Effector CD8-positive, alpha-beta T cell (primary cell): ENCODE measurements at regions not wholly inside any gene's neighbourhood (a gene's known extent, or its start where the extent isn't known, plus 50 kb on each side); places are given as distances from the start of the nearest gene placed in this dataset.
"Not testable (repeated sequence)": the region's sequence is repeated elsewhere in the genome, so short reads cannot be mapped to it uniquely, and the experiment has no call there.

Experiments used
- DNase-seq: peaks from one replicate; lab custom pipeline; 2025; lab: John Stamatoyannopoulos, UW

DNA sequence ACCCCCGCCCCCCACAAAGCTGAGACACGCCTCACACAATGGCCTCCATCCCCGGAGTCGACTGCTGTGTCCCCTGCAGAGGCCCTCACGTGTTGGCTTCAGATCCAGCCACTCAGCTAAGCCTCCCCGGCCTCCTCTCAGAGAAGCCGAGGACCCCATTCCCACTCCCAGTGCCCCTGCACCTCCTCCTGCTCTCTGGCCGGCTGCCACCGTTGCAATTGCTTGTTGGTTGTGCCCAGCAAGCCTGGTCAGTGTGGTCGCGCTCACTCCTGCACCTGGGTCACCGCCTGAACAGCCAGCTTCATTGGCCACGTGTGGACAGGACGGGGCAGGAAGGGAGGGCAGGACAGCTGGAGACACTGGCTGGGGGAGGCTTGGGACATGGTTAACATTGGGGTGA lies 191.5 kb upstream of the SALL3 start:
- DNase-seq: no peak

DNA sequence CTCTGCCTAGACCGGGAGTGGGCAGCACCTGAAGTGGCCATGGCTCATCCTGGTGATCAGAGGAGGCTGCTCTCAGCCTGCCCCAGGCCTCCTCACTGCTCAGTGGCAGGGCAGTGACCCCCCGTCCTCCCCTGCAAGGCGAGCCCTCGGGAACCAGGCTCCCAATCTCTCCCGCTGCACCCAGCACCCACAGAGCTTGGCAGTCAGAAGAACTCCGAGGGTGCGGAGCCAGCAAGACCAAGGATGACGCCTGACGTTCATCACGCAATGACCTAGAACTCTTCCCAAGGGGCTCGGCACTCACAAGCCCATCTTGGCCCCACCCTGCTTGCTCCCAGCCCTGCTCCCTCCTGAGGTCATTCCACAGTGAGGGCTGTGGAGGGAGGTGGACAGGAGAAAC lies 189.8 kb upstream of the SALL3 start:
- DNase-seq: no peak

DNA sequence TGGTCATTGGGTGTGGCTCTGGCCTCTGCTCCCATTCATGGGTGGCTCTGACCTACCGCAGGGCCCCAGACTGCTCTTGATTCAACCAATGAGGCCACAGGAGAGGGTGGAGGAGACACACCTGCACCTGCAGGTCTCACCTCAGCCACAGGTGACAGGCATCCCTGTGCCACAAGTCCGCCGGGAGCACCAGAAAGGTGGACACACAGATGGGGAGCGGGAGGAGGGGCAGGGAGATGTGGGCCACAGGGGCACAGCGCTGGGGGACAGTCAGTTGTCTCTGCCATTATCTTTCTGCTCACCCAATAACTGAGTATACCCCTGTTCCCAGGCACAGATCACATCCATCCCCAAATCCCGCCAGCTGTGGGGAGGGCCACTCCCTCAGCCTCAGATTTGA lies 189.1 kb upstream of the SALL3 start:
- no peak for DNase-seq

DNA sequence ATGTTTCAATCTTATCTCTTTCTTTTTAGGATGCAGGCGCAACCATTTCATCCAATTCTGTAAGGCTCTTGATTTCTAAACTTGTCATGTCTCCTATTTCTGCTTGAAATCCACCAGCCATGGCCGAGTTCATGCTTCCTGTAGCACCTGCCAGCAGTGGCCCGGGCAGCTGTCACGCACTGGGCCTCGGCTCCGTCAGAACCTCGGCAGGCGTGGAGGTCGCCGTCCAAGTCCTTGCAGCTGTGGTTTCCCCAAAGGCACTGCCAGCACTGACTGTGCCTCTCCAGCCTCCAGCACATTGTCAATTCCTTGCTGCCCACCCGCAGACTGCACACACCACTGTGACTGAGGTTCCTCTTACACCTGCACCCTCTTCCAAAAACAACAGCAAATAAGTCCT lies 188.7 kb upstream of the SALL3 start:
- no peak for DNase-seq

DNA sequence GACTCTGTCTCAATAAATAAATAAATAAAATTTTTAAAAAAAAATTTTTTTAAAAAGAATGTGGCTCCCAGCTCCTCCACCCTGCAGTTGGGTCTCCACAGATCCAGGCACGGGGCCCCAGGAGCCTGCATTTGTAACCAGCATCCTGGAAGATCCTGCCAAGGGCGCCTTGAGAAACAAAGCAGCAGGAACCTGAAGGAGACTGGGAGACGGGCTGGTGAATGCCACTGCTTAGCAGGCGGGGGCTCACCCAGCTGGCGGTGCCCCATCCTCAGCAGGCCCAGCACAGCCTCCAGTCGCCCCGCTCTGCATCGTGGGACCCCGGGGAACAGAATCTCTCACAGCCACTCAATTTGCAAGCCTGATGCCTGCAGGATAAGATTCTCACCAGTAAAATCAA lies 187.5 kb upstream of the SALL3 start:
- DNase-seq: no peak

DNA sequence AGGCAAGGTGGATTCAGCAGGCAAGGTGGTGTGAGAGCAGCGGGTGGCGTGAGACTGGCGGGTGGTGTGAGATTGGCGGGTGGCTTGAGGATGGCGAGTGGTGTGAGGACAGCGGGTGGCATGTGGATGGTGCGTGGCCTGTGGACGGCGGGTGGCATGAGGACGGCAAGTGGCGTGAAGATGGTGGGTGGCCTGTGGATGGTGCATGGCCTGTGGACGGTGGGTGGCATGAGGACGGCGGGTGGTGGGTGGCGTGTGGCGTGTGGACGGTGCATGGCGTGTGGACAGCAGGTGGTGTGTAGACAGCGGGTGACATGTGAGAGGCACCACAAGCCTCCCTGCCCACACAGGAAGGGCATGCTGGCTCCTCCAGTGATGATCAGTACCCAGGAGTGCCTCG lies 186.9 kb upstream of the SALL3 start:
- no peak for DNase-seq

DNA sequence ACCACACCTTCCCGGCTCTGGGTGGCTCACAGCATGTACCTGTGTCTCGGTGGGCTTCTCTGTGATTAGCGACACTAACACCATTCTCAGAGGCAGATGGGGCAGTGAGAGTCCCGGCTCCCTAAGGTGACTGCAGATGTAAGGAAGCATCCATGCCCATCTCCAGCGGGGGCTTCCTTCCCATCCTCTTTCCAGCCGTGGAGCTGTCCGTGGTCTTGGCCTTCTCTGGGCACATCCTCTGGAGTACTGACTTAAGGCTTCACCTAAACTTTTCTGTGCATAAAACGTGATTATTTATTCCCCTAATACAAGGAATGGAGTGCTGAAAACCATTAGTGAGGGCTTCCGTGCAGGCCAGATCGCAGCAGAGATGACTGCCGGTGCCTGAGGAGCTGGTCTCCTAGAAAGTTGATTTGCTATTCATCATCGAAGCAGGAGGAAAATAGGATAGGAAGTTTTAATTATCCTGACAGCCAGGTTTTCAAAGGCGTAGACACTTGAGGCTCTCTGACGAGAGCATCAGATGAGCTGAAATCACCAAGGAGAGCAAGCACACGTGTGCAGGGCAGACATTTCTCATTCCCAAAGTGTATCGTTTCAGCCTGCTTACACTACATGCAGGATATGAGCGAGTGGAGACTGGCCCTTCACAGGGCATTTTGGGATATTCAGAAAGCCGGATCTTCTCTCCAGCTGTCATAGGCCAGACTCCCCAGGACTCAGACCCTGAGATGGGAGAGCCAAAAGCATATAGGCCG lies 186.1 kb upstream of the SALL3 start:
- no peak for DNase-seq

DNA sequence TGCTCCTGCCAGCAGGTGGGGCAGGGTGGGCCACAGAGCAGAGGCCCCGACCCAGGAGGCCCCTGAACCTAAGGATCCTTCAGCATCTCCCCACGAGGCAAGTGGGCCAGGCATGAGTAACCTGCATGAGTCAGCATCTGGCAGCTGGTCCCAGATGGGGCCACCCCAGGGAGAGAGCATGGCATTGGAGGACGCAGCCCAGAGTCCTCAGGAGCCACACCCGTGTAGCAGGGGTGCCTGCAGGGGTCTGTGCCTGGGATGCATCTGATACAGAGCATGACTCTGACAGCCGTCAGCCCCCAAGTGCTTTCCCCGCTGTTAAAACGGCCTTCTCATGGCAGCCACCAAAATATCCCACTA lies 185.6 kb upstream of the SALL3 start:
- DNase-seq: no peak

DNA sequence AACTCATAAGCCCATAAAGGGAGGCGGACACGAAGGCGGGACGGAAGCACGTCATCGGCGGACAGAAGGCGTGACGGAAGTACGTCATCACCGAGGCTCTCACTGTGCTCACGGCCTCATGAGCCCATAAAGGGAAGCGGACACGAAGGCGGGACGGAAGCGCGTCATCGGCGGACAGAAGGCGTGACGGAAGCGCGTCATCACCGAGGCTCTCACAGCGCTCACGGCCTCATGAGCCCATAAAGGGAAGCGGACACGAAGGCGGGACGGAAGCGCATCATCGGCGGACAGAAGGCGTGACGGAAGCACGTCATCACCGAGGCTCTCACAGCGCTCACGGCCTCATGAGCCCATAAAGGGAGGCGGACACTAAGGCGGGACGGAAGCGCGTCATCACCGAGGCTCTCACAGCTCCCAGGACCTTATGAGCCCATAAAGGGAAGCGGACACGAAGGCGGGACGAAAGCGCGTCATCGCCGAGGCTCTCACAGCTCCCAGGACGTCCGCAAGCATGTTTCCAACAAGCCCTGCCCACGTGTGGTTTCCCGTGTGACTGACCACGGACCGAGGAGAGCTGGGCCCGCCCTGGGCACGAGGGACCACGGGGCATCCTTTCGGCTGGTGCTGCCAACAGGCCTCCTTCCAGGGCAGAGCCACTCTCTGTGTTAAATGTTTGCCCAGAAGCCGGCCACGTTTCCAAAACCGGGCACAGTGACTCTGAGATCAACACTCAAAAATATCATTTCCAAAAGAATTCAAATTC lies 182.7 kb upstream of the SALL3 start:
- no peak for DNase-seq

DNA sequence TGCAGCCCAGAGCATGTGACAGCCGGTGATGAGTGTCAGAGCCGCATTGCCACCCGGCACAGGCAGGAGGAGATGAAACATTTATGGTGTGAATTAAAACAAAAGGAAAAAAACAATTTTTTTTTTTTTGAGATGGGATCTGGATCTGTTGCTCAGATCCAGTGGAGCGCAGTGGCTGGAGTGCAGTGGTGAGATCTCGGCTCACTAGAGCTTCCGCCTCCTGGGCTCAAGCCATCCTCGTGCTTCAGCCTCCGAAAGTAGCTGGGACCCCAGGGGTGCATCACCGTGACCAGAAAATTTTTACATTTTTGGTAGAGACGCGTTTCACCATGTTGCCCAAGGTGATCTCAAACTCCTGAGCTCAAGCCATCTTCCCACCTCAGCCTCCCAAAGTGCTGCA lies 182.1 kb upstream of the SALL3 start:
- DNase-seq: no peak

DNA sequence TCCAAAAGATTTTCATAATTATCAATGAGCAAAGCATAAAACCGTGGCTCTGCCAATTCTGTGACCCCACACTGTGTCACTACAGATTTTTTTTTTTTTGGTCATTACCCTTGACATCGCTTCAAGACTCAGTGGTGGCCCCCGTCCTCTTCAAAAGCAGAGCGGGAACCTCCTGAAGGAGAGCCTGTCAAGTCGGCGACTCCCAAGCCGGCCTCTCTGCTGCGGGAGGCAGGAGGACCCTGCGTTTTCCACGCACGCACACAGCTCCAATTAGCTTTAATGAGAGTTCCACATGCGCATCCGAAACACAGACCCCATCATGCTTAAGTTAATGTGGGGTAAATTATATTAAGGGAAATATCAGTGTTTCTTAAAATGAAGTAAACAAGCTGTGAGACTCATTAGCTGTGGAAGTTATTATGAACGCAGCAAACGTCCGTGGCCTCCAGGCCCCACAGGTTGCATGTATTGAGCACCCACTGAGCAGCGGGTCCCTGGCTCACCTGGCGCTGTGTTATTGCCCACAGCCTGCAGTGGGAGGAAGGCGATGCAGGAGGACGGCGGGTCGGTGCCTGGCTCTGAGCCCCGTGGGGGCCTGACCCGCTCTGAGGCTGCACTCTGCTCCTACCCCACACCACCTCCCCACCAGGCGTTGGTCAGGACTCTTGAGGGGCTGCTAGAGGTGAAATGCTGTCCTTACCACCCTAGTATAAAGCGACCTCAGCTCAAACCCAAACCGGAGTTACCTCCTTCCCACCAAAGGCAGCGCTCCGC lies 181.0 kb upstream of the SALL3 start:
- DNase-seq: no peak

DNA sequence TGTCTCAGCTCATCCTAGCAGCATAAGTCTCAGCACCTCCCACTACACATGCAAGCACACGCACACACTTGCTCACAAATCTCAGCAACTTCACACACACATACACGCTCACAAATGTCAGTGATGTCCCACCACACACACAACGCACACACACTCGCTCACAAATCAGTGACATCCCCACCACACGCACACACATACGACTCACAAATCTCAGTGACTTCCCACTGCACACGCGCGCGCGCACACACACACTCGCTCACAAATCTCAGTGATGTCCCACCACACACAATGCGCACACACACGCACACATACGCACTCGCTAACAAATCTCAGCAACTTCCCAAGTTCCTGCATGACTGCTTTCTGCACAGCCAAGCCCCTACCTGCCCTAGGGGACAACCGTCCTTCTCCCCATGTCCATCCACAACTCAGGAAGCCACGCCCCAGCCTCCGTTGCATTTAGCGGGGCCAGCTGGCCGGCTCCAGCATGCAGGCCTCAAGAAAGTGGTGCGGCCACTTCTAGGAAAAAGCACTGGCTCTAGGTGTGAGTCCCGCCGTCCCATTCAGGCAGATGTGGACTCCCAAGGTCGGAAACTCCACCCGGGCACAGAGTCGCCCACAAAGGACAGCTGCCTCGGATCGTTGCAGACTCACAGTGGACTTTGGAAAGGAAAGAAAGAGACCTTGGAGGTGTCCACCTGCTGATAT lies 180.1 kb upstream of the SALL3 start:
- DNase-seq: no peak

DNA sequence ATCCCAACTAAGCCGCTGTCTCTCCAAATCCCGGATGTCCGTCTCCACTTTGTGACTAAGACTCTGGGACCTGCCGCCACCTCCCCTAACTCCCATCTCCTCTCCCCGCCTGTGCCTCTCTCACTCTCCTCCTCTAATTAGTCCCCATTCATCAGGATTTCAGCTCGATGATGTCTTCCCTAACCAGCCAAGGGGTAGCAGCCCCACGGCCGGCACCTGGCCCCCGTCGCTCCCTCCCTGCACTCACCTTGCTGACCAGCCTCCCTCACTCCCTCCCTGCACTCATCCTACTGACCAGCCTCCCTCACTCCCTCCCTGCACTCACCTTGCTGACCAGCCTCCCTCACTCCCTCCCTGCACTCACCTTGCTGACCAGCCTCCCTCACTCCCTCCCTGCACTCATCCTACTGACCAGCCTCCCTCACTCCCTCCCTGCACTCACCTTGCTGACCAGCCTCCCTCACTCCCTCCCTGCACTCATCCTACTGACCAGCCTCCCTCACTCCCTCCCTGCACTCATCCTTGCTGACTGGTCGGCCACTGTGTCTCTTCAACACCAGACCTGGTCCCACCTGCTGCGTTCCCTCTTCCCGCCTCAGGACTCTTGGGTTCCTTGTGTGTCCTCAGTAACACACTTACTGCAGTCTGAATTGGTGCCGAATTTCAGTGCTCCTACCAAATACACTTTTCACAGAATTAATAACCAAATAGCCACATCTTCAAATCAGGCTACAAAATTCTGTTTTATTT lies 179.3 kb upstream of the SALL3 start:
- DNase-seq: not testable (repeated sequence)

DNA sequence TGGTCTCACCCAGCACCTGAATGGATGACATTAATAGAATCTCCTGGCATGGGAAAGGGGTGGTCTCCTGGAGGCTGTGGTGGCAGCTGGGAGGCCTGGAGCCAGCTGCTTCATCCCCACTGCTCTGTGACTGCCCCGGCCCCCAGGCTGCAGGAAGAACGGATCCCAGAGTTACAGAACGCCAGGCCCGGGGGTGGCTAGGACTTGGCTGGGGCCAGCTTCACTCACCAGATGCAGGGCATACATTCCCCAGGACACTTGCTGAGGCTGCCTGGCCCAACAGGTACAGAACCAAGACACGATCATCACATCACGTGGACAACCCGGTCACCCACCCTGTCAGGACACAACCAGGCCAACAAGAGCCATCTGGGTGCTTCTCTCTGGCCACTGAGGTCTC lies 178.6 kb upstream of the SALL3 start:
- no peak for DNase-seq

DNA sequence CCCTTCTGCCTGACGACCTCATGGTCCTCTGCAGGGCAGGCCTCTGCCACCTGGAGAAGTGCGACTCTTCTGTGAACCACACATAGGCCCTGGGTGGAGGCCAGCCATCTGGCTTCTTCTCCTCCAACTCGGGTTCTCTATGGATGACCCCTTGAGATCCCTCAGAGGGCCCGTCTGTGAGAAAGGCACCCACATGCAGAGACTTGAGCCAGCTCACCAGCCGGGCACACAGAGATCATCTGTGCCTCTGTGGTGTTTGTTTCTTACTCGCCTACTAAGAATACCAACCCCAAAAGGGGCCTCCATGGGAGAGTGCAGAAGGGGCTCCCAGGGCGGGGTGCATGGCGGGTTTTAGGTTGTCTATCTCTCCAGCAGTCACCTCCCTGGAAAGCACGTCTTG lies 176.5 kb upstream of the SALL3 start:
- no peak for DNase-seq

DNA sequence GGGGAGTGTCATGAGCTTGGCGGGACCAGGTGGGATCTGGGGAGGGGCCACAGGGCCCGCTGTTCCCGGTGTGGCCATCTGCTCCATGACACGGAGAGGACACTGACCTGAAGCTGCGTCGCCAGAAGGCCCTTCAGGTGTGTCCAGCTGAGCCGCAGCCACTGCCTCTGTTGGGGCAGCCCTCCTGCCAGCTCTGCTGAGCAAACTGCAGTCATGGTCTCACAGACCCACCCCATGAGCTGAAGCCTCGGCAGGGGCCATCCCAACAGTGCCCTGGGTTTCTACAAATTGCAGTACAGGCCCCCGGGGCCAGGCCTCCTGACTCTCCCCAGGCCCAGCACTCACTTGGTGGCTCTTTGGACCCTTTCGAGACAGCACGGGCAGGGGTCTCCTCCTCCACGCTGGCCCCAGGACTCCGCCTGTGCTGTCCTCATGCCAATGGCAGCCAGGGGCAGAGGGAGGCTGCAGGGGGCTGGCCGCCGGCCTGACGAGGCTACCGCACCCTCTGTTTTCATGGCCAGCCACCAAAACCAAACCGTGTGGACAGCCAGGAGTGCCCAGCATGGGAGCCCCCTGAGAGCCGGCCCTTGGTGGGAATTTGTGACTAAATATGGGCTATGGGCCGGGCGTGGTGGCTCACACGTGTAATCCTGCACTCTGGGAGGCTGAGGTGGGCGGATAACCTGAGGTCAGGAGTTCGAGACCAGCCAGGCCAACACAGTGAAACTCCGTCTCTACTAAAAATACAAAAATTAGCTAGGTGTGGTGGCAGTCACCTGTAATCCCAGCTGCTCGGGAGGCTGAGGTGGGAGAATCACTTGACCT lies 175.2 kb upstream of the SALL3 start:
- no peak for DNase-seq

DNA sequence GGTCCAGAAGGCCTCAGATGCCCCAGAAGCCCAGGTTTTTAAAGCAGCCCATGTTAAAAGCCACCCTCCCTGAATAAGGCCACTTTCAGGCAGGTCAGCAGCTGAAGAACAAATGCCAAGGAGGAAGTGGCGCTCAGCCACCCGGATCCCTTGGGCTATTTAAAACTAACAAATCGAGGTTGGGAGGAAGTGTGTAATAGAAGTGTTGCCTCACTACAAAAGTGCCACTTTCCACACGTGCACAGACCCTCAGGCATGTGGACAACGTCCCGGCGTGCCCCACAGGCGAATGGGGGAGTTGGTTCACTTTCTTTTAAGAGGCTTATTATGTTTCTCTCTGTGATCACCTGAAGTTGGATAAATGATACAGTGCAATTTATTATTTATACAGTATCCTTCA lies 173.8 kb upstream of the SALL3 start:
- DNase-seq: no peak

DNA sequence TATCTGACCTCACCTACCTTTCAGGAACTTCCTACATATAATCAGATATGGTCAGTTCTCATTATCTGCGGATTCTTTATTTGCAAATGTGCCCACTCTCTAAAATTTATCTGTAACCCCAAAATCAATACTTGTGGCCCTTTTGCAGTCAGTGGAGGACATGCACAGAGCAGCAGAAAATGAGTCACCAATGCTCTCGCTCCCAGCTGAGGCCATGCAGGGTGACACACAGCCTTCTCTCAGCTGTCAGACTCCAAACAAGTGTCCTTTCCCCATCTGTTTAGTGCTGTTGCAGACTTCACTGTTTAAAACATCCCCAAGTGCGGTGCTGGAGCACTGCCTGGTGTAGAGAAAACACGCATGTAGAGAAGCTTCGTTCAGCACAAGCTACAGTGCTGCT lies 171.9 kb upstream of the SALL3 start:
- no peak for DNase-seq

DNA sequence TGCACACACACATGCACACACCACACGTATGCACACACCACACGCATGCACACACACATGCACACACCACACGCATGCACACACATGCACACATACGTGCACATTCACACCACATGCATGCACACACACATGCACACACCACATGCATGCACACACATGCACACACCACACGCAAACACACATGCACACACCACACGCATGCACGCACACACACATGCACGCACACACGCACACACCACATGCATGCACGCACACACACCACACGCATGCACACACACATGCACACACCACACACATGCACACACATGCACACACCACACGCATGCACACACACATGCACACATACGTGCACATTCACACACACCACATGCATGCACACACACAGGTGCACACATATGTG lies 169.8 kb upstream of the SALL3 start:
- DNase-seq: no peak

DNA sequence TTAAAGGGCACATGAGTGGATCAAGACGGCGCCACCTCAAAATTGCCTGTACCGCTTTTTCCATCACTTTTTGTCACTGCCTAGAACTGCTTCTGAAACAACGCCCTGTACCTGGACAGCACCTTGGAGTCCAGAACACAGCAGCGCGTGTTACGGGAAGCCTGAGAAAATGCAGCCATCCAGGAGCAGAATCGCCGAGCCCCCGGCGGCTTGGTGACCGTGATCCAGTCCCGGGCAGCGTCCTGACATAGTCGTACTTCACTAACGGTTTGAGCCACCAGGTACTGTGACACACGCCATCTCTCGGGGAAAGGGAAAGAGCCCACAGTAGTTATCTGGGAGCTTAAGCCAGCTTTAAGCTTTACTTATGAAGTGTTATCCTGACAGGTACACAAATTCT lies 168.9 kb upstream of the SALL3 start:
- no peak for DNase-seq

DNA sequence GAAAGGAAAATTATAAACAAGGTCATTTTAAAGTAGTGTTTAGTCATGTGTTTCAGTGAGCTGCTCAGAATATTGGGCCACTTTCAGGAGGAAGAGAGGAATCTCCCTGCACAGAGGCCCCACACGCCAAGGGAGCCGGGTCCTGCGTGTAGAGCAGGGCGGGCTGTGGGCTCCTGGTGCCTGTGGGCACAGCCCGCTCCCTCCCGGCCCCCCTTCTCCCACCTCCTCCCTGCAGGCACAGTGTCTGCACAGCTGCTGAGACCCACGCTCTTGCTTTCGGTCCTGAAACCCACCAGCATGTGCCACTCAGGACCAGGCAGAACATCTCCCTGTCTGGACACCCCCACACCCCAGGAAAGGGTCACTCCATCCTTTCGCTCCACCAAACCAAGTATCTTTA lies 167.6 kb upstream of the SALL3 start:
- no peak for DNase-seq
